ENCODE measurements at regions not wholly inside any gene's neighbourhood (a gene's known extent, or its start where the extent isn't known, plus 50 kb on each side); places are given as distances from the start of the nearest gene placed in this dataset.

- DNase-seq (ENCODE audit: low read depth) = no peak
Observed at GRCh38 chr21:15241997-15242736, 177.4 kb upstream of the NRIP1 start.

GRCh38 chr21:15242906-15243305 lies 178.1 kb upstream of the NRIP1 start:
- no peak for DNase-seq (ENCODE audit: low read depth)

GRCh38 chr21:15243406-15243805 lies 178.6 kb upstream of the NRIP1 start:
- DNase-seq (ENCODE audit: low read depth) = no peak

- DNase-seq (ENCODE audit: low read depth) = no peak
Observed at GRCh38 chr21:15247613-15248012, 182.8 kb upstream of the NRIP1 start.

- no peak for DNase-seq (ENCODE audit: low read depth)
Observed at GRCh38 chr21:15249285-15249993, 184.6 kb upstream of the NRIP1 start.

- peak; percentile 16 for DNase-seq (ENCODE audit: low read depth)
Observed at GRCh38 chr21:15250384-15250783, 185.6 kb upstream of the NRIP1 start.

GRCh38 chr21:15252431-15252830 lies 187.6 kb upstream of the NRIP1 start:
- DNase-seq (ENCODE audit: low read depth) = no peak

GRCh38 chr21:15254111-15254510 lies 189.3 kb upstream of the NRIP1 start:
- no peak for DNase-seq (ENCODE audit: low read depth)

GRCh38 chr21:15255261-15255660 lies 190.5 kb upstream of the NRIP1 start:
- no peak for DNase-seq (ENCODE audit: low read depth)

GRCh38 chr21:15255763-15256162 lies 191.0 kb upstream of the NRIP1 start:
- no peak for DNase-seq (ENCODE audit: low read depth)

GRCh38 chr21:15256996-15257395 lies 192.2 kb upstream of the NRIP1 start:
- DNase-seq (ENCODE audit: low read depth) = no peak

- peak; percentile 17 for DNase-seq (ENCODE audit: low read depth)
Observed at GRCh38 chr21:15257646-15258045, 192.8 kb upstream of the NRIP1 start.

- DNase-seq (ENCODE audit: low read depth) = no peak
Observed at GRCh38 chr21:15259824-15260223, 195.0 kb upstream of the NRIP1 start.

- DNase-seq (ENCODE audit: low read depth) = no peak
Observed at GRCh38 chr21:15260604-15261003, 195.8 kb upstream of the NRIP1 start.

- DNase-seq (ENCODE audit: low read depth) = no peak
Observed at GRCh38 chr21:15264084-15264665, 199.4 kb upstream of the NRIP1 start.

- no peak for DNase-seq (ENCODE audit: low read depth)
Observed at GRCh38 chr21:15272171-15272570, 207.4 kb upstream of the NRIP1 start.

- no peak for DNase-seq (ENCODE audit: low read depth)
Observed at GRCh38 chr21:15272591-15272990, 207.8 kb upstream of the NRIP1 start.

- no peak for DNase-seq (ENCODE audit: low read depth)
Observed at GRCh38 chr21:15273244-15273643, 208.4 kb upstream of the NRIP1 start.

- DNase-seq (ENCODE audit: low read depth) = no peak
Observed at GRCh38 chr21:15274701-15275485, 210.1 kb upstream of the NRIP1 start.

GRCh38 chr21:15275615-15276235 lies 210.9 kb upstream of the NRIP1 start:
- no peak for DNase-seq (ENCODE audit: low read depth)

- no peak for DNase-seq (ENCODE audit: low read depth)
Observed at GRCh38 chr21:15276243-15276642, 211.4 kb upstream of the NRIP1 start.

- DNase-seq (ENCODE audit: low read depth) = no peak
Observed at GRCh38 chr21:15277466-15277865, 212.7 kb upstream of the NRIP1 start.
